SK-N-SH (cell line): ENCODE measurements at regions not wholly inside any gene's neighbourhood (a gene's known extent, or its start where the extent isn't known, plus 50 kb on each side); places are given as distances from the start of the nearest gene placed in this dataset.

Experiments
- CTCF ChIA-PET: fragments of 300-600, 350-600 bp; formaldehyde crosslinking; extraction: SDS; loops from one replicate; lab custom pipeline; 2021; lab: Yijun Ruan, JAX
- POLR2A ChIA-PET: fragments of 350-600 bp; sonication (Branson Sonifier 250); formaldehyde crosslinking; extraction: SDS; loops from one replicate; lab custom pipeline; 2020; ENCODE audit warnings: antibody characterized with exemption, inconsistent platforms; lab: Yijun Ruan, JAX
- DNase-seq: peaks from one replicate; pipeline ENCODE4 v3.0.0; 2012
- H2AFZ ChIP-seq: fragments of 200-600 bp; sonication (generic); 2 replicates; pipeline ENCODE4 v1.8.1; 2016; ENCODE audit warnings: antibody characterized with exemption, mild to moderate bottlenecking, low read depth
- H3F3A ChIP-seq: fragments of 200-600 bp; sonication (generic); replicated peaks from 2 replicates; pipeline ENCODE3; 2016; ENCODE audit warnings: antibody characterized with exemption, mild to moderate bottlenecking; ENCODE audit not compliant: insufficient read depth
- H3K27ac ChIP-seq, 2 experiments: fragments of 200-500 bp in 1 of 2; fragments of 200-600 bp in 1 of 2; sonication (Bioruptor generic) in 1 of 2; sonication (generic), shearing (Covaris generic) in 1 of 2; 2 replicates each; pipeline versions ENCODE4 v1.5.1 to v1.6.1; 2014 to 2016; ENCODE audit warnings: low read depth in 2 of 2, inconsistent platforms in 1 of 2, low read length in 1 of 2, mild to moderate bottlenecking in 1 of 2, mixed read lengths in 1 of 2
- H3K27me3 ChIP-seq: fragments of 200-600 bp; sonication (generic), shearing (Covaris generic); 2 replicates; pipeline ENCODE4 v1.6.1; 2016; ENCODE audit warnings: mixed run types; ENCODE audit not compliant: insufficient read depth
- H3K36me3 ChIP-seq, 2 experiments: fragments of 200-500 bp in 1 of 2; fragments of 200-600 bp in 1 of 2; sonication (Bioruptor generic) in 1 of 2; sonication (generic) in 1 of 2; replicated peaks in 1 of 2; 2 replicates each; pipeline versions ENCODE3 to v1.5.1; 2014 to 2016; ENCODE audit warnings: low read length in 1 of 2, mild to moderate bottlenecking in 1 of 2; ENCODE audit not compliant: insufficient read depth in 2 of 2, control insufficient read depth in 1 of 2
- H3K4me1 ChIP-seq, 2 experiments: fragments of 200-500 bp in 1 of 2; fragments of 200-600 bp in 1 of 2; sonication (Bioruptor generic) in 1 of 2; sonication (generic), shearing (Covaris generic) in 1 of 2; 2 replicates each; pipeline versions ENCODE4 v1.5.1 to v1.6.1; 2014 to 2016; ENCODE audit warnings: low read depth in 1 of 2, low read length in 1 of 2, mixed run types in 1 of 2; ENCODE audit not compliant: insufficient read depth in 2 of 2, control insufficient read depth in 1 of 2
- H3K4me2 ChIP-seq: fragments of 200-600 bp; sonication (generic), shearing (Covaris generic); 2 replicates; pipeline ENCODE4 v1.6.1; 2017; ENCODE audit warnings: mixed run types
- H3K4me3 ChIP-seq, 2 experiments: fragments of 200-500 bp in 1 of 2; fragments of 200-600 bp in 1 of 2; sonication (Bioruptor generic) in 1 of 2; sonication (generic), shearing (Covaris generic) in 1 of 2; 2 replicates each; pipeline versions ENCODE4 v1.5.1 to v1.8.1; 2014 to 2016; ENCODE audit warnings: low read depth in 2 of 2, inconsistent platforms in 1 of 2, low read length in 1 of 2, mild to moderate bottlenecking in 1 of 2, mixed read lengths in 1 of 2, moderate library complexity in 1 of 2
- H3K79me2 ChIP-seq: fragments of 200-600 bp; sonication (generic); 2 replicates; pipeline ENCODE4 v1.8.1; 2017; ENCODE audit warnings: mild to moderate bottlenecking; ENCODE audit not compliant: insufficient read depth
- H3K9ac ChIP-seq: fragments of 200-600 bp; sonication (generic); 2 replicates; pipeline ENCODE4 v1.6.1; 2017; ENCODE audit warnings: mixed run types
- H3K9me2 ChIP-seq: fragments of 200-600 bp; sonication (generic); 2 replicates; pipeline ENCODE4 v1.6.1; 2017; ENCODE audit warnings: mixed run types
- H3K9me3 ChIP-seq: fragments of 200-600 bp; sonication (generic); 2 replicates; pipeline ENCODE4 v1.6.1; 2017; ENCODE audit warnings: mixed run types, mild to moderate bottlenecking, moderate library complexity
- H4K20me1 ChIP-seq: fragments of 200-600 bp; sonication (generic); 2 replicates; pipeline ENCODE4 v1.6.1; 2017; ENCODE audit warnings: mild to moderate bottlenecking, mixed run types; ENCODE audit not compliant: insufficient read depth
- CHD2 ChIP-seq: fragments of 150-350 bp; IDR thresholded peaks from 2 replicates; pipeline ENCODE4 v1.6.1; 2018; ENCODE audit warnings: low read length; ENCODE audit not compliant: partially characterized antibody
- CTCF ChIP-seq: fragments of 200-600 bp; sonication (generic); IDR thresholded peaks from 2 replicates; pipeline ENCODE4 v1.6.1; 2017; ENCODE audit warnings: antibody characterized with exemption, mild to moderate bottlenecking, moderate library complexity
- EZH2phosphoT487 ChIP-seq: fragments of 200-600 bp; sonication (generic); IDR thresholded peaks from 2 replicates; pipeline ENCODE4 v1.6.1; 2017; ENCODE audit warnings: low read depth, mixed run types, mild to moderate bottlenecking, antibody characterized with exemption, moderate library complexity, borderline replicate concordance
- FOXJ3 ChIP-seq: sonication (generic); formaldehyde crosslinking; IDR thresholded peaks from 2 replicates; pipeline ENCODE4 v1.5.1; 2020; ENCODE audit warnings: mild to moderate bottlenecking, missing genetic modification reagents
- GABPA ChIP-seq: IDR thresholded peaks from 2 replicates; pipeline ENCODE4 v1.4.0; 2012; ENCODE audit warnings: low read depth, mild to moderate bottlenecking
- NRF1 ChIP-seq: IDR thresholded peaks from 2 replicates; pipeline ENCODE4 v1.6.1; 2012; ENCODE audit warnings: low read depth, mild to moderate bottlenecking, low read length
- RAD21 ChIP-seq: IDR thresholded peaks from 2 replicates; pipeline ENCODE4 v1.6.1; 2012; ENCODE audit warnings: mild to moderate bottlenecking, low read length
- RXRA ChIP-seq: IDR thresholded peaks from 2 replicates; pipeline ENCODE4 v1.4.0; 2012; ENCODE audit warnings: low read depth, mild to moderate bottlenecking, borderline replicate concordance
- SMC3 ChIP-seq: IDR thresholded peaks from 2 replicates; pipeline ENCODE4 v1.6.1; 2012; ENCODE audit warnings: low read depth, low read length, improper control_type of control experiment
- TAF1 ChIP-seq: IDR thresholded peaks from 2 replicates; pipeline ENCODE4 v1.6.1; 2012; ENCODE audit warnings: low read depth, mild to moderate bottlenecking, low read length, moderate library complexity, borderline replicate concordance
- TEAD4 ChIP-seq: IDR thresholded peaks from 2 replicates; pipeline ENCODE4 v1.4.0; 2012; ENCODE audit warnings: mild to moderate bottlenecking, borderline replicate concordance; ENCODE audit not compliant: insufficient read depth
- WGBS: methylation state at CpG from one replicate; pipeline ENCODE4 v1.1.6; 2017; ENCODE audit warnings: low lambda C conversion rate; 5-methylcytosine and 5-hydroxymethylcytosine counted together

DNA sequence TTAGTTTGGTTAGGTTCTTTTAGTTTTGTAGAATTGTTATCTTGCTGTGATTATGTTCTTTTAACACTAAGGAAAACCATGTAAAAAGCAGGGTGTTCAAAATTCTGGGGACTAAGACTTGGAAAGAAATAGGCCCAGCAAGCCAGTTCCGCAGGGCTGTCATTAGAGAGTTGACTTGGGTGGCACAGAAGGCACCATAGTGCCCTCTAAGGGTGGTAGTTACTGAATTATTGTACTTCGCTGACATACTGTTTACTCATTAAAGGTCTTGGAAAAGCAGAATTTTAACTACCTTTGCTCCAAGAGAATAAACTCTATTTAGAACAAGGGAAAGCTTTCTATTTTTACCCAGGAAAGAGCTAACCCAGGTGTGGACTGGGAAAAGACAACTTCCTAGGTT lies 86.5 kb downstream of the OTUD1 start:
- Histone ChIP-seq H3K36me3 (no peaks in the 10 kb centered on the region), H2AFZ (no peak overlapping the region), H3K4me2 (no peak overlapping the region), H3K79me2 (no peaks in the 10 kb centered on the region), H3K4me3 (no peak overlapping the region), H3K4me1 (no peaks in the 10 kb centered on the region), H3K27me3 (no peaks in the 10 kb centered on the region), H3K9me2 (no peaks in the 10 kb centered on the region), H3K27ac (no peak overlapping the region), H3K9ac (no peak overlapping the region), H4K20me1 (no peaks in the 10 kb centered on the region), H3K9me3 (no peaks in the 10 kb centered on the region), H3F3A (no peaks in the 10 kb centered on the region)
- ChIA-PET CTCF (interaction anchor here (0.6 to 10.3 kb wide), 9 partner anchors 9 to 375 kb away, joined by 3 to 183 read pairs (median 6); no protein-coding TSS in a partner anchor), POLR2A (no interaction called here)
- WGBS = 60% methylated on average over 2 of the region's 2 CpGs
- DNase-seq = peak; percentile 37
- peak; percentile 54 for TF ChIP-seq CTCF
- no peak for TF ChIP-seq GABPA
- TF ChIP-seq TAF1 = no peak
- no peak for TF ChIP-seq CHD2
- TF ChIP-seq FOXJ3 (CRISPR knock-in tag) = no peak
- TF ChIP-seq RAD21 = peak; percentile 84
- TF ChIP-seq SMC3 = peak; percentile 76

DNA sequence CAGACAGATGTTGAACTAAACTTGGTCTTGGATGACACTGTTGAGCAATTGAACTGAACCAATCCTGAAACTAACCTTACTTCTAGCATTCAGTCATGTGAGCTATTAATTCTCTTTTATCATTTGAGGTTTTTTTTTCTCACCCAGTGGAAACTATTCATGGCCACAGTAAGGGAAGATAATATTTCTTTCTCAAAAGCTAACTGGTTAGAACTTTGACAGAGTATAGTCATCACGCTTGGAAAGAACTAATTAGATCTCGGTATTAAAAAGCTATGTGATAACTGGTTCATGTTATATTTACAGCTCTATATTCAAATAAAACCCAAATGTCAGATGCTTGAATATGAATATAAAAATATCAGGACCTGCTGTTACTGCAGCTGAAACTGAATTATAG lies 89.5 kb downstream of the OTUD1 start:
- no peak for DNase-seq
- H3K4me1 ChIP-seq = no peaks in the 10 kb centered on the region
- H3K9me3 ChIP-seq = no peaks in the 10 kb centered on the region
- no peak overlapping the region for H3K9ac ChIP-seq
- H2AFZ ChIP-seq = no peak overlapping the region
- WGBS = 75% methylated on average over 2 of the region's 2 CpGs
- H3K9me2 ChIP-seq = no peaks in the 10 kb centered on the region
- H3F3A ChIP-seq = no peaks in the 10 kb centered on the region
- no peaks in the 10 kb centered on the region for H3K79me2 ChIP-seq
- TF ChIP-seq RXRA (no peak), FOXJ3 (CRISPR knock-in tag) (no peak), EZH2phosphoT487 (no peak), NRF1 (no peak), TEAD4 (no peak), RAD21 (no peak)
- TF ChIP-seq, all 33 proteins: peak for 0
- Histone ChIP-seq H3K4me2 (no peak overlapping the region), H4K20me1 (no peaks in the 10 kb centered on the region), H3K4me3 (no peak overlapping the region), H3K27ac (no peak overlapping the region), H3K27me3 (no peaks in the 10 kb centered on the region), H3K36me3 (no peaks in the 10 kb centered on the region)
- CTCF ChIA-PET = interaction anchor here (0.7 to 10.3 kb wide), 8 partner anchors 8 to 370 kb away, joined by 3 to 183 read pairs (median 14); no protein-coding TSS in a partner anchor
- POLR2A ChIA-PET = no interaction called here
